Fibroblast of skin of right quadriceps (primary cell): ENCODE measurements at regions not wholly inside any gene's neighbourhood (a gene's known extent, or its start where the extent isn't known, plus 50 kb on each side); places are given as distances from the start of the nearest gene placed in this dataset.
A peak's percentile ranks its signal among the peaks of the same experiment; 100 is the strongest.

Experiments used
- DNase-seq: peaks from one replicate; pipeline ENCODE4 v3.0.0-alpha.2; 2013

DNA sequence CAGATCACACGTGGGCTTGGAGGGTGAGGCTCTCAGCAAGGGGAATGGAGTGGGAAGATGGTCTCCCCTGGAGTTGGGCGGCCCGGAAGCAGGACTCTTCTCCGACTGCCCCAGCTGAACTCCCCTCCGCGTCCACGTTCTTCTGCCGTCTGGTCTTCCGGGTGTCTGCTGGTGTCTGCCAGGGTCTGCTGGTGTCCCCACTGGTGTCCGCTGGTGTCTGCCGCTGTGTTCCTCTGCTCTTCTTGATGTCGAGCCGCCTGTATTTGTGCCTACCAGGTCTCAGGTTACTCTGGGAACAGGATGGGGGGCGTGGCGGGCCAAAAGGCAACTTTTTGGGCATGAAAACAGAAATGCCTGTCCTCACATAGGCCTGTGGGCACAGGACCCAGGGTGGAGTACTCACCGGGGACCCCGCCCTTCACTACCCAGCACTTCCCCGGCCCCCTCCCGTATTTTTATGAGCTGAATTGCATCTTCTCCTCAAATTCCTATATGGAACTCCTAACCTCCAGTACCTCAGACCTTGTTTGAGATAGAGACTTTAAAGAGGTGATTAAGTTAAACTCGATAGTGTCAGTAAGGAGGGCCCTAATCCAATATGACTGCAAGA is 675.4 kb downstream of the SEMA5A start:
- no peak for DNase-seq

DNA sequence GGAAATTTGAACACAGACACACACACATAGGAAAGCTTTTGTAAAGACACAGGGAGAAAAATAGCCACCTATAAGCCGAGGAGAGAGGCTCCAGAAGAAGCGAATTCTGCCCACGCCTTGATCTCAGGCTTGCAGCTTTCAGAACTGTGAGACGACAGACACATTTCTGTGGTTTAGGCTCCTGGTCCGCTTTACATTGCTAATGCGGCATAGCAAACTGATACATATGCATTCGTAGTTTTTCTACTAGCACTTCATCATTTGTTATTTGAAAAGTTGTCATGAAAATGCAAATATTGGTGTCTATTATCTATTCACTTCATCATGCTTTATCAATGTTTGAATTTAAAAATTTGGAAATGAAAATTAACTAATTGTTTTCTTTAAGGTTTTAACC is 674.9 kb downstream of the SEMA5A start:
- peak; percentile 42 for DNase-seq

DNA sequence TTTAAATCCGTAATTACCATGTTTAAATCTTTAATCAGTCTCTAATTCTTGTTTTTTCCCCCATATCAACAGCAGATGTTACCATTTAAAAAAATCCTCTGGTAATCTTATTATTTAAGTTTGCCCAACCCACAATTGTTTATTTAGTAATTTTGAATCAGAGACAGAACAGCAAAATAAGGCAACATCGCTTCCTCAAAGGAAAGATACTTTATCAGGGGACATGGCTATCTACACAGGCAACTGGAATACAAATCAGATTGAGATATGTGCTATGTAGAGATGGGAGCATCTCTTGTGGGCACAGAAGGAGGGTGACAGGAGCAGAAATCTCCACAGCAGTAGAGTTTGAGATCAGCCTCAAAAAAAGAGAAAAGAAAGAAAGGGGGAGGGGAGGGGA is 674.4 kb downstream of the SEMA5A start:
- no peak for DNase-seq

DNA sequence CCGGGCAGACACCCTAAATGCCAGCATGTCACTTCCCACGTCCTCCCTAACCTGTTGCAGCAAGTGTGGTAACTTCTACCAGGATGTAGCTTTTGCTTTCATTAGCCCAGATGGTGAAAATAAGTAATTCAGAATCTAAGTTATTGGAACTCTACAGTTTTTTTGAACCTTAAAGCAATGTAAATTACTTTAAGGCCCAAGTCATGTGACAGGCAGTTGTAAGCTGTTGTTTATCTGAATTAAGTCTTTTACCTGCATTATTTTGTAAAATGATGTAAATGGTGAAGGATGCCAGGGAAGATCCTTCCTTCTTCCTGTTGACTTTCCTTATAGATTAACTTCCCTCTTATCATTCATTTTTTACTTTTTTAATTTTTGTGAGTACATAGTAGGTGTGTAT is 670.2 kb downstream of the SEMA5A start:
- DNase-seq: no peak

DNA sequence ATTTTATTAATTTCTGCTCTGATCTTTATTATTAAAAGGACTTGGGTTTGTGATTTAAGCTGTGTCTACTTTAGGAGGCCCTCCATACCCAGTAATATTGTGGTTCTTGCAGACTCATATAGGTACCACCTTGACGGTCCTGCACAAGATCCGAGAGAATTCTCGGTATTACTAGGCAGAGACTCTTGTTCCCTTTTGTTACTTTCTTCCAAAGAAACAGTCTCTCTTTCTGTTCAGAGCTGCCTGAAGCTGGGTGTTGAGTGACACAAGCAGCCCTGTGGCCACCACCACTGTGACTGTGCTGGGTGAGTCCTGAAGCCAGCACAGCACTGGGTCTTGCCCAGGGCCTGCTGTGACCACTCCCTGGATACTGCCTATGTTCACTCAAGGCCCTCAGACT is 666.6 kb downstream of the SEMA5A start:
- DNase-seq: no peak

DNA sequence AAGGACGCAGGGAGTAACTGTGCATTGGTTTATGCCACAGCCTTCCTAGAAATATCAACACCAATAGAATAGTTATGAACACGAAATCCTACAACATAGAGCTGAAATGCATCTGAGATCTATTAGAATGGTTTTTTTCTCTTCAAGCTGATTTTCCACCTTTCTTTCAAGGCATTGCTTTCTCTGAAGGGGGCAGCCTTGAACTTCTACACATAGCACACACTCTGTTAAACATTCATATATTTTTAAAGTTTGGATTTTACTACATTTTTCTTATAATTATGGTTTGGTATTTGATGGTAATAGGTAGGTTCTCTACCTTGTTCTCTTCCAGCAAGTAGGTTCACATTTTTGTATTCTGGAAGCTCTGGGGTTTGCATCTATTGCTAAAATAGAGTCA is 661.8 kb downstream of the SEMA5A start:
- no peak for DNase-seq

DNA sequence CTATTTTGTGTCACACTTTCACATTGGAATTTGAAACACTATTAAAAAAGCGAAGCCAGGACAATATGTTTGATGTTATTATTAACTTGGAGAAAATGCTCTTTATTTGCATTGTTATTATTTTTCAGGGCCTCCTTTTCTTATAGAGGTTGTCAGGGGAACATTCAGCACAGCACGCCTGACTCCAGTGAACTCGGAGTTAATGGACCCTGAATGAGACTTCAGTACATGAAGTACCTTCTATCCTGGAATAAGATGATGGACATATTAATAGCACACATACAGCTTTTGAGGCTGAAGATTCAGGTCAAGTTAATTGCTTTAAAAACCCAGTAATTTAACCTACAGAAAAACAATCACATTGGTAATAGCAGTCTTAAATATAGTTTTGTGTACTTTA is 652.9 kb downstream of the SEMA5A start:
- DNase-seq: no peak

DNA sequence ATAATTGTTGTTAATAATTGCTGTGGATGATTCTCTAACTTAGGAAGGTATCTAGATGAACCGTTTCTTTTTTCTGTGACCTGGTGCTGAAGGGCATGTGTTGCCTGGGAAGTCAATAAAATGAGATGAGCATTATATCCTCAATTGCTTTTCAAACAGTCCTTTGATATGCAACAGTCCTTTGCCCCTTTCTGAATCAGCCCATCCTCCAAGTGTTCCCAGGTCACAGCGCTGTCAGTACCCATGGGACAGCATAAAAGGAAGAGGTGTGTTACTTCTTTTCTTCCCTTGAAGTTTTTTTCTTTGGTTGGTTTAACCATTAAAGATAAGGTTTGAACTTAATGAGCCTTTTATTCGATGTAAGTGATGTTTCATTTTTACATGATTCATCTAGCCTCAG is 651.8 kb downstream of the SEMA5A start:
- no peak for DNase-seq

DNA sequence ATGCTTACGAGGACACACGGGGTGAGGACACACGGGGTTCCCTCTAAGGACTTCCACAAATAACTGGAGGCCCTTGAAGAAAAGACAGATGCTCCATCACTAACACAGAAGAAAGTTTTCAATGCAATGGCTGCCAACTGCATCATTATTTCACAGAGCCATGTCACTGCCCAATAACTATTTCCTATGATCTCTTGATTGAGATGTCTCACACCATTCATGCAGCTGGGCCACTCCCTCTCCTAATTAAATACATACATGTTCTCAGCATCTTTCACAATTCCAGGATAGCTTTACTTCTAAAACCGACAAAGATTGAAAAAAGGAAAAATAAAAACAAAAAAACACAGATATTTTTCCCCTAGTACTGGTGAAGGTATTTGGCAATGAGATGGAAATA is 650.8 kb downstream of the SEMA5A start:
- DNase-seq: no peak

DNA sequence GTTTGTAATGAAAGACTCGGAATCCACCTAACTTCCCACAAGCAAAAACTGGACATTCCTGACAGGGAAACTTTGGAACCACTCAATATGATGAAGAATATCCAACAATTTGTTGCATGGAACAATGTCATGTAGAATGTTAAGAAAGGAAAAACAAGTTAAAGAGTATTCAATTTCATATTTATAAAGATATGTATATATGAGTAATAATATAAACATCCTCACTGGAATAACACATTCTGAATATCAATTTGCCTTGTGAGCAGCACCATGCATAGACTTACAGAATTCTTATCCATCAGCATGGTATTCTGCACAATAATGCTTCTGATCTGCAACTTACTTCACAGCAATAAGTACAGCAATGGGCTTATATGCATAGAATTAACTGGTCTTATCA is 650.3 kb downstream of the SEMA5A start:
- no peak for DNase-seq

DNA sequence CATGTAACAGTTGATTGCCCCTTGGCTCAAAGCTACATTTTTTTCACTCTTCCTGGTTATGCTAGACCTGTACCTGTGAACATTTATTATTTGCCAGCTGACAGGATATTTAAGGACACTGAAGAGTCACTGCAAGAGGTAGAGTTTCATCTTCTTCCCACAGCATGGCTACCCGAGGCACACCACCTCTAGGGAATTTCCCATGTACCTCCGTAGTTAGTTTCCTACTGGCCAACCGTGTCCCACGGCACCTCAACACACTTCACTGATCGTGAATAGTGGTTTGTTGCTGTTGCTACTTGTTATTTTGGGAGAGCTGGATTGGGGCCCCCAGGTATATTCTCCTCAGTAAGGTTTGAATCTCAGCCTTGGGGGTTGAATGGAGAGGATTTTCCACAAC is 648.6 kb downstream of the SEMA5A start:
- DNase-seq: no peak

DNA sequence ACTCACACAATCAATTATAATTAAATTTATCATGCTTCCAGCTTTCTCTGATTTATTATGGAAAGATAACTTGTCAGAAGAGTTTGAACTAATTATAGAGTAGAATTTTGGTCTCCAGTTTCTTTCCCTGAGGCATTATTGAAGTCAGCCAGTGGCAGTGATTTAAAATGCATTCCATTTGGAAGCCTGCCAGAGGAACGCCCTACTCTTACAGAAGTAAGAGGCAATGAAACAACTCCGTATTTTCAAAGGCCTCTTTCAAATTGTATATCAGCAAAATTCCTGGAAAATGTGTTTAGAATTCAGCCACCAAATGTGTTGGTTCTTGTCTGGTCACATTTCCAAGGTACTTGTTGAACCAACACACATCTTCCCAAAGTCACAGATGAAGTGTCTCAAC is 640.9 kb downstream of the SEMA5A start:
- peak; percentile 63 for DNase-seq

DNA sequence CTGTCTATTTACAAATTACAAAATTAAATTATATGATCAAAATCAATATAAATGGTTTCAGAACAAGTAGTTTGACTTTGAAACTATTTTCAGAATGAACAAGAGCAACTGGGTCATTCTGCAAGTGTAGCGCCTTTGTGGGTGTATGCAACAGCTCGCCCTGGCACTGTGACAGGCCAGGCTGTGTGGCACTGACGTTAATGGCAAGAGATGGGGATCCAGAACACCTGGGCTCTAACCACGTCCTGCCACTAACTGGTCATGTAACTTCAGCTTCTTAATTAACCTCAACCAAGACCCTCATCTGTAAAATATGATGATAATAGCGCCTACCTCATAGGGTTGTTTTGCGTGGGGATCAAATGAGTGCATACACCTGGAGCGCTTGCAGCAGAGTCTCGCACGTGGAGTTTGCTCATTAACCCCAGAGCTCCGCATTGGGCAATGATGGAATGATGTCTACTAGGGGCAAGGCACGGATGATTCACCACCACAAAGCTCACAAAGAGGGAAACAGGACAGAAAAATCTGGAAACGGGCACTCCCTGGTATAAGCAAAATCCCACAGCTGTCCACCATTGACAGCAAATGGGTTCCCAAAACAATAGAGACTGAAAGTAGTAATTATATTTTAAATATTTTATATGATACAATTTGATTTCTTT is 639.4 kb downstream of the SEMA5A start:
- DNase-seq: peak; percentile 61

DNA sequence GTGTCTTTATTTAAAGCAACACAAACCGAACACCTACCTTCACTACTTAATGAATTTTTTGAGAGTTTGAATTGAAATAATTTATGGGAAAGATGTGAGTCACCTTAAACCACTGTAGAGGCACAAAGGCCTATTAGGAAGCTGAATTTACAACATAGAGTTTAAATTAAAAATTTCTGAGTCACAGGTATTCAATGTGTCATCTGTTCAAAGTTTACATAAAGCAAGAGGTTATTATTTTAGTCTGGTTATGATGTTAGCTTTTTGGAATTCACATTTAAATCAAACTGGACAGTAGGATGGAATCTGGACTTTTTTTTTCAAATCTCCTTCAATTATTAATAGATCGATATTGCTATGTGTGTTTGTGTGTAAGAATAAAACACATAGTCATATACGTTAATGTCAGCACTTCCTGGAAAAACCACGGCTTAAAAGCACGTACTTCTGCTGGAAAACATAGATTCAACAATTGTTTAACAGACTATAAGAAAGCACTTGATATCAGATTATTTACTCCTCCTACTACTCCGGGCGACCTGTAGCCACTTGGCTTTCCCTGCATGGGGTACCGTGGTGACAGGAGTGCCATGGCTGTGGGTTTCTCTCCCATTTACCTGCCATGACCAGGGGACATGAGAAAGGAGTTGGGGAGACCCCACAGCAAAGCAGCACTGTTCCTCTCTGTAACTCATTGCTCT is 638.6 kb downstream of the SEMA5A start:
- peak; percentile 87 for DNase-seq

DNA sequence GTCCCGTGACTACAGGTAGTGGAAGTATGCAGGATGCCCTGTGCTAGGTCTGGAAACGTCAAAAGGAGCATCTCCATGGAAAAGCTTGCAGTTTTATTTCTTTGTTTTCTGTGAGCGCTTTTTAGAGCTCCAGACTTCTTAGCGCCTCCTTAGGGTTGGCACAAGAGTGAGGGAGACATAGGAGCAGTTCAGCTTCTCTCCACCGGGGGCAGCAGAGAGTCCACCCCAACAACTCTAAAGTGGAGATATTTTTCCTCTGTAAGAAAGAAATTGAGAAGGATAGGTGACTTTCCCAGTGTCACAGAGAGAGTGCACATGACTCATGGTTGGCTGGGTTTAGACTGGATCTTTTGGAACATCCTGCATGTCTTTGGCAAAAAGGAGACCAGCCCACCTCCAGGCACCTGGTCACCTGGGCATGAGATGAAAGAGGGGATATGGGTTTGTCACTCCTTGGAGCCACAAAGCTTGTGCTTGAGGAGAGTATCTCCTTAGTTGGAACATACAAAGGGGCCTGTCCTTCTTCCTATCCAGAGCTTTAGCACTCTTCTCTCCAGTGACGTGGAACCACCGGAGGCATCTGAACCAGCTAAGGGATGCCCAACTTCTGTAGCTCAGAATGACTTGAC is 637.7 kb downstream of the SEMA5A start:
- DNase-seq: peak; percentile 37

DNA sequence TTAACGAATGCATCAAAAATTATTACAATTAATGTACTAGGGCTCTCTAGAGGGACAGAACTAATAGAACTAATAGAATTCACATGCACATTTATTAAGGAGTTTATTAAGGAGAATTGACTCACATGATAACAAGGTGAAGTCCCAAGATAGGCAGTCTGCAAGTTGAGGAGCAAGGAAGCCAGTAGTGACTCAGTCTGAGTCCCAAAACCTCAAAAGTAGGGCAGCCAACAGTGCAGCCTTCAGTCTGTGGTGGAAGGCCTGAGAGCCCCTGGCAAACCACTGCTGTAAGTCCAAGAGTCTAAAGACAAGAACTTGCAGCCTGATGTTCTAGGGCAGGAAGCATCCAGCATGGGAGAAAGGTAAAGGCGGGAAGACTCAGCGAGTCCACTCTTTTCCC is 633.8 kb downstream of the SEMA5A start:
- peak; percentile 28 for DNase-seq

DNA sequence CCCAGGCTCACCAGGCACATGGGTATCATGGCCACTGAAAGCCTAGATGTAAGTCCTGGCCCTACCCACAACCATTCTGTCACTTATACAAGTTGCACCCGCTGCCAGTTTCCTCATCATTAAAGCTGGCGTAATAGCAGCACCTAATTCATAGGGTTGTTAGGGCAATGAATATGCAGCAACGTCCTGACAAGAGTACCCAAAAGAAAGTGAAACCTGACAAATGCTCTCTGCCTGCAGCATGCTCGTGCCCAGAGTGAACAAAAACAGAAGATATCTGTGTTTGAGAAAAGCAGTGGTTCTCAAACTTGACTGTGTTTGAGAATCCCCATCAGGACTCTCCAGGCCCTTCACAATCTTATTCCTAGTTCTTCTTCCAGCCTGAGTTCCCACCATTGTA is 632.4 kb downstream of the SEMA5A start:
- DNase-seq: no peak

DNA sequence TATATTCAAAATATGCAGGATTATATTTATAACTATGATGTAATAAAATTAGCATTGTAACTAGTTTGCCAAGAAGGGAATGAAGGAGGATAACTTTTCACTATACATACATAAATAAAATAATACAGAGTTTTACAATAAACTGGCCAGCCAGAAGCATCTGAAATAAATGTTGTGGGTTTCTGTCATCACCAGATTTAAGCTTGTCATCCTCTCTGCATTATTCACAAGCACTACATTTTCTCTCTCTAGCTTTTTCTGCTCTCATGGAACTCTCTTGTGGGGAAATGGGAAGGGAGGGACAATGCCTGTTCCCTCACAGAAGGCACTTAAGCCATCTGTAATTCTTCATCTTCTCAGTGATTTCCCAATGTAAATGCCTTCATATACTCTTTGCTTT is 626.8 kb downstream of the SEMA5A start:
- DNase-seq: no peak

DNA sequence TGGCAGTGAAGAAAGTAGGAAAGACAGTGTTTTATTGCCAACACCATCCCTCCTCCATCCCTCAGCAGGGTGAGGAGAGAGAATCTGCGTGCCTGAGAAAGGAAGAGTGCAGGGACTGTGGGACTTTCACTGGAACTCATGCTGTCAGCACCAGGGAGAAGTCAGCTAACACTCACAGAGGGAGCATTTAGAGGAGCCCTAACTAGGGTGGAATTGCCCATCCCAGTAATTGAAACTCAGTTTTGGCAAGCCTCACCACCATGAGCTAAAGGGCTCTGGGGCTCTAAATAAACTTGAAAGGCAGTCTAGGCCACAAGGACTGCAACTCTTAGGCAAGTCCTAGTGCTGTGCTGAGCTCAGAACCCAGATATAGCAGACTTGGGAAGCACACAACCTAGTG is 622.3 kb downstream of the SEMA5A start:
- DNase-seq: no peak

DNA sequence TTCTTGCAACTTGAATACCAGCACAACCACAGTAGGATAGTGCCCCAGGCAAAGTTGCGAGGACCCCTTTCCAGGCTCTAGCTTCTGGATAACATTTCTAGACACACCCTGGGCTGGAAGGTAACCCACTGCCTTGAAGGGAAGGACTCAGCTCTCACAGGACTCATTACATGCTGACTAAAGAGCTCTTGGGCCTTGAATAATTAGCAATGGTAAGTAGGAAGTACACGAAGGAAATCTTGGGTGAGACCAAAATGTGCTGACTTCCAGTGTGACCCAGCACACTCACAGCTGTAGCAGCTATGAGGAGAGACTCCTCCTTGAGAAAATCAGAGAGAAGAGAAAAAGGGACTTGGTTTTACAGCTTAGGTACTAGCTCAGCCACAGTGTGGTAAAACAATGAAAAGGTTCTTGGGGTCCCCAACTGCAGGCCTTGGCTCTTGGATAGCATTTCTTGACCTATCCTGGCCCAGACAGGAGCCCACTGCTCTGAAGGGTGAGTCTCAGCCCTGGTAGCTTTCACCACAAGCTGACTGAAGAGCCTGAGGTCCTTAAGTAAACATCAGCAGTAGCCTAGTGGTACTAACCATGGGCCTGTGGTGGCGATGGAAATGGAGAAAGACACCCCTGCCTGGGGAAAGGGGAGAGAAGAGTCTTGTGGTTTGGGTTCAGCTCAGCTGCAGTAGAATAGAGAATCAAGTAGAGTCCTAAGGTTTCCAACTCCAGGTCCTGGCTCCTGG is 621.7 kb downstream of the SEMA5A start:
- DNase-seq: no peak

DNA sequence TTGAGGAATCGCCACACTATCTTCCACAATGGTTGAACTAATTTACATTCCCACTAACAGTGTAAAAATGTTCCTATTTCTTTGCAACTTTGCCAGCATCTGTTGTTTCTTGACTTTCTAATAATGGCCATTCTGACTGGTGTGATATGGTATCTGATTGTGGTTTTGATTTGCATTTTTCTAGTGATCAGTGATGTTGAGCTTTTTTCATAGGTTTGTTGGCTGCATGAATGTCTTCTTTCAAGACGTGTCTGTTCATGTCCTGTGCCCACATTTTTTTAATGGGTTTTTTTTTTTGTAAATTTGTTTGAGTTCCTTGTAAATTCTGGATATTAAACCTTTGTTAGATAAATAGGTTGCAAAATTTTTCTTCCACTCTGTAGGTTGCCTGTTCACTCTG is 615.9 kb downstream of the SEMA5A start:
- DNase-seq: no peak

DNA sequence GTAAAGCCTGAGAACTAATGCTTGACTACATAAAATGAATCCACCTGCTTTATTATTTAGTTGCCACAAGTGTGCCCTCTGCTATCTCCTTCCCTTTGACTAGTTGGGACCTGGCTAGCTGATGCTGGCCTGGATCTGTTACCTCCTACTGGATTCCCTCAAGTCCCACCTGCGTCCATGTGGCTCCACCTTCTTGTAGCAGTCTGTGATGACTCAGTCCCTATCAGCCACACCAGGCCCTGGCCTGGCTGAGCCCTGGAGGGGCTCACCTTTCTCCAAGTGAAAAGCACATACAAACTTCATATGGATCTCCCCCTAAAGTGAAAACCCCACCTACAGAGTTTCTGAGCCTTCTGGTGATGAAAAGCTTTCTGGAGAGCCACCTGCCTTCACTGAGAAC is 611.4 kb downstream of the SEMA5A start:
- DNase-seq: no peak

DNA sequence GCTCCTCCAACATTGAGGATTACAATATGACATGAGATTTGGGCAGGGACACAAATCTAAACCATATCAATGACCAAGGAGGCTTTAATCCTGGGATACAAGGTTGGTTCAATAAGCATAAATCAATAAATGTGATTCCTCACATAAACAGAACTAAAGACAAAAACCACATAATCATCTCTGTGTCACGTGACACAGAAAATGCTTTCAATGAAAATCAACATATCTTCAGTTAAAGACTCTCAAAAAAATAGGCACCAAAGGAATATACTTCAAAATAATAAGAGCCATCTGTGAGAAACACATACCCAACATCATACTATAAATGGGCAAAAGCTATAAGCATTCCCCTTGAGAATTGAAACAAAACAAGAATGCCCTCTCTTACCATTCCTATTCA is 604.9 kb downstream of the SEMA5A start:
- DNase-seq: no peak
